HT1080 (cell line): ENCODE measurements at regions not wholly inside any gene's neighbourhood (a gene's known extent, or its start where the extent isn't known, plus 50 kb on each side); places are given as distances from the start of the nearest gene placed in this dataset.

Source experiments
- DNase-seq: peaks from one replicate; pipeline ENCODE4 v3.0.0-alpha.2; 2015; ENCODE audit warnings: low read depth

DNA sequence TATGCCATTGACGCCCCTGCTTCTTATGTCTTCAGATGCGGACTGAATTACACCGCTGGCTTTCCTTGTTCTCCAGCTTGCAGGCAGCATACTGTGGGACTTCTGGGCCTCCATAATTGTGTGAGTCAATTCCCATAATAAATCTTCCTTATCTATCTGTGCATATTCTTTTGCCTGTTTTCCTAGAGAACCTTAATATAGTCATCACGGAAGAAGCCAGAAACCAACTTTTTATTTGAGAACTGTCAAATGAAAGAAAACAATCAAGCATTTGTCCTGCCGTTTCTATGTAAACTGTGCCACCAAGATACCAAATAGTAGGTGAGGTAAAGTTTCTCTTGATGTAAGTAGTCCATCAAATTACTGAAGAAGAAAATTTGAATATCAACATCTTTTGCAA, 51.8 kb upstream of the B3GALNT1 start:
- no peak for DNase-seq

DNA sequence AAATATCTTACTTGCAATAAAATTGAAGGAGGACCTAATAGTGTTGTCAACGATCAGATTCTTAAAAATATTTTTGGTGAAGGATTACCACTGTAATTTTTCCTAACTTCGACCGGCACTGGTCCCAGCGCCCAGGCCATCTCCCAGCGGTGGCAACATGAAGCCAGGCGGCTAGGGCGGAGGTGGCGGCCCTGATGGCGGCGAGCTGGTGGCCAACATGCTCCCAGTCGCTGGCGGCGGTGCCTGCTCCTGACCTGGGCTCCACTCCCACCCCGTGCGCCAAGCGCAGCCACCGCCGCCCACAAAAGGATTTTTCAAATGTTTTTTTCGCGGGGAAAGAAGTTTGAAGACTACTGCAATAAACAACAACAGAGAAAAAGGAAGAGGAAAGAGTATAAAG, 56.5 kb upstream of the B3GALNT1 start:
- no peak for DNase-seq

DNA sequence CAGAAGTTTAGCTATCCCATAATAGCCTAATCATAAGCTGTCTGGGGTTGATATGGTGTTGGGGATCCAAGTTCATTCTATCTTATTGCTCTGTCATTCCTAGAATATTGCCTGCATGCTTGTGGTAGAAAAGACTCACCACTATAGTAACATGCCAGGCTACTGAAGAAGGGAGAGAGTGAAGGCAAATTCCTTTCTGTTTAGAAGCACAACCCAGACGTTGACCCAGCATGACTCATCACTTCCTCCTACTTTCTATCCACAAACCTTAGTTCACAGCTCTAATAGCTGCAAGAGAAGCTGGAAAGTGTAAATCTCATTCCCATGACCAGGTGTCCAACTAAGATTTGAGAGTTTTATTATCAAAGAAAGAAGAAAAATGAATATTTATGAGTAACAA, 57.8 kb upstream of the NMD3 start:
- peak; percentile 100 for DNase-seq

GRCh38 chr3:161166051-161166450, 55.1 kb upstream of the NMD3 start:
- DNase-seq = no peak

GRCh38 chr3:161171113-161171512, 50.0 kb upstream of the NMD3 start:
- DNase-seq = peak; percentile 92
